ENCODE measurements at regions not wholly inside any gene's neighbourhood (a gene's known extent, or its start where the extent isn't known, plus 50 kb on each side); places are given as distances from the start of the nearest gene placed in this dataset.

GRCh38 chr2:160550048-160550447, 56.4 kb upstream of the RBMS1 start:
- TF ChIP-seq, protein P1, sequence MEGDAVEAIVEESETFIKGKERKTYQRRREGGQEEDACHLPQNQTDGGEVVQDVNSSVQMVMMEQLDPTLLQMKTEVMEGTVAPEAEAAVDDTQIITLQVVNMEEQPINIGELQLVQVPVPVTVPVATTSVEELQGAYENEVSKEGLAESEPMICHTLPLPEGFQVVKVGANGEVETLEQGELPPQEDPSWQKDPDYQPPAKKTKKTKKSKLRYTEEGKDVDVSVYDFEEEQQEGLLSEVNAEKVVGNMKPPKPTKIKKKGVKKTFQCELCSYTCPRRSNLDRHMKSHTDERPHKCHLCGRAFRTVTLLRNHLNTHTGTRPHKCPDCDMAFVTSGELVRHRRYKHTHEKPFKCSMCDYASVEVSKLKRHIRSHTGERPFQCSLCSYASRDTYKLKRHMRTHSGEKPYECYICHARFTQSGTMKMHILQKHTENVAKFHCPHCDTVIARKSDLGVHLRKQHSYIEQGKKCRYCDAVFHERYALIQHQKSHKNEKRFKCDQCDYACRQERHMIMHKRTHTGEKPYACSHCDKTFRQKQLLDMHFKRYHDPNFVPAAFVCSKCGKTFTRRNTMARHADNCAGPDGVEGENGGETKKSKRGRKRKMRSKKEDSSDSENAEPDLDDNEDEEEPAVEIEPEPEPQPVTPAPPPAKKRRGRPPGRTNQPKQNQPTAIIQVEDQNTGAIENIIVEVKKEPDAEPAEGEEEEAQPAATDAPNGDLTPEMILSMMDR (conservative IDR thresholded peaks at IDR 0.05): no peak
- TF ChIP-seq ZFX (IDR thresholded peaks at IDR 0.05): no peak

Measured in C4-2B (cell line).